Smooth muscle cell (in vitro differentiated cells): ENCODE measurements at regions not wholly inside any gene's neighbourhood (a gene's known extent, or its start where the extent isn't known, plus 50 kb on each side); places are given as distances from the start of the nearest gene placed in this dataset.

Source experiments
- DNase-seq: peaks from one replicate; lab custom pipeline; 2025; ENCODE audit not compliant: unreplicated experiment; lab: John Stamatoyannopoulos, UW
- H2AFZ ChIP-seq: fragments of 200-600 bp; sonication (generic); 2 replicates; pipeline ENCODE4 v1.6.0; 2016; ENCODE audit warnings: antibody characterized with exemption, low read depth, mild to moderate bottlenecking
- H3F3A ChIP-seq: fragments of 200-600 bp; sonication (generic); 2 replicates; pipeline ENCODE4 v1.6.0; 2017; ENCODE audit warnings: antibody characterized with exemption, low read depth
- H3K27ac ChIP-seq: fragments of 200-600 bp; sonication (generic); 2 replicates; pipeline ENCODE4 v1.5.1; 2016; ENCODE audit warnings: low read depth, mild to moderate bottlenecking
- H3K27me3 ChIP-seq: fragments of 200-600 bp; sonication (generic); 2 replicates; pipeline ENCODE4 v1.6.1; 2016; ENCODE audit warnings: low read depth, mild to moderate bottlenecking
- H3K36me3 ChIP-seq: fragments of 200-600 bp; sonication (generic); 2 replicates; pipeline ENCODE4 v1.5.1; 2016; ENCODE audit warnings: low read depth
- H3K4me1 ChIP-seq: fragments of 200-600 bp; sonication (generic); 2 replicates; pipeline ENCODE4 v1.5.1; 2016; ENCODE audit warnings: low read depth
- H3K4me2 ChIP-seq: fragments of 200-600 bp; sonication (generic); 2 replicates; pipeline ENCODE4 v1.6.0; 2016; ENCODE audit warnings: mild to moderate bottlenecking
- H3K4me3 ChIP-seq: fragments of 200-600 bp; sonication (generic); 2 replicates; pipeline ENCODE4 v1.5.1; 2016; ENCODE audit warnings: mild to moderate bottlenecking
- H3K79me2 ChIP-seq: fragments of 200-600 bp; sonication (generic); 2 replicates; pipeline ENCODE4 v1.6.0; 2016; ENCODE audit warnings: low read depth, mild to moderate bottlenecking
- H3K9ac ChIP-seq: fragments of 200-600 bp; sonication (generic); 2 replicates; pipeline ENCODE4 v1.6.0; 2016; ENCODE audit warnings: low read depth
- H3K9me3 ChIP-seq: fragments of 200-600 bp; sonication (generic); replicated peaks from 2 replicates; pipeline ENCODE4 v1.5.1; 2016; ENCODE audit warnings: low read depth
- H4K20me1 ChIP-seq: fragments of 200-600 bp; sonication (generic); 2 replicates; pipeline ENCODE4 v1.6.0; 2016; ENCODE audit warnings: low read depth
- WGBS: methylation state at CpG from one replicate; pipeline ENCODE4 v1.1.7; 2016; ENCODE audit warnings: low lambda C conversion rate; 5-methylcytosine and 5-hydroxymethylcytosine counted together
- TF ChIP-seq, protein P1 (sequence below): fragments of 200-600 bp; sonication (generic); IDR thresholded peaks from 2 replicates; pipeline ENCODE4 v1.5.1; 2017; ENCODE audit warnings: borderline replicate concordance, mild to moderate bottlenecking, antibody characterized with exemption; ENCODE audit not compliant: insufficient read depth, poor library complexity, severe bottlenecking

GRCh38 chr7:85583131-85583953 lies 396.5 kb upstream of the SEMA3D start:
- Histone ChIP-seq H3K9me3 (no peaks in the 10 kb centered on the region), H3F3A (no peaks in the 10 kb centered on the region), H3K9ac (no peak overlapping the region), H3K4me3 (no peak overlapping the region), H4K20me1 (no peaks in the 10 kb centered on the region), H3K79me2 (no peaks in the 10 kb centered on the region), H3K27ac (no peak overlapping the region), H3K4me1 (no peaks in the 10 kb centered on the region), H3K4me2 (no peak overlapping the region), H3K27me3 (no peaks in the 10 kb centered on the region), H3K36me3 (no peaks in the 10 kb centered on the region), H2AFZ (no peak overlapping the region)
- no peak for DNase-seq
- 88% methylated on average over 6 of the region's 6 CpGs for WGBS
- TF ChIP-seq, protein P1, sequence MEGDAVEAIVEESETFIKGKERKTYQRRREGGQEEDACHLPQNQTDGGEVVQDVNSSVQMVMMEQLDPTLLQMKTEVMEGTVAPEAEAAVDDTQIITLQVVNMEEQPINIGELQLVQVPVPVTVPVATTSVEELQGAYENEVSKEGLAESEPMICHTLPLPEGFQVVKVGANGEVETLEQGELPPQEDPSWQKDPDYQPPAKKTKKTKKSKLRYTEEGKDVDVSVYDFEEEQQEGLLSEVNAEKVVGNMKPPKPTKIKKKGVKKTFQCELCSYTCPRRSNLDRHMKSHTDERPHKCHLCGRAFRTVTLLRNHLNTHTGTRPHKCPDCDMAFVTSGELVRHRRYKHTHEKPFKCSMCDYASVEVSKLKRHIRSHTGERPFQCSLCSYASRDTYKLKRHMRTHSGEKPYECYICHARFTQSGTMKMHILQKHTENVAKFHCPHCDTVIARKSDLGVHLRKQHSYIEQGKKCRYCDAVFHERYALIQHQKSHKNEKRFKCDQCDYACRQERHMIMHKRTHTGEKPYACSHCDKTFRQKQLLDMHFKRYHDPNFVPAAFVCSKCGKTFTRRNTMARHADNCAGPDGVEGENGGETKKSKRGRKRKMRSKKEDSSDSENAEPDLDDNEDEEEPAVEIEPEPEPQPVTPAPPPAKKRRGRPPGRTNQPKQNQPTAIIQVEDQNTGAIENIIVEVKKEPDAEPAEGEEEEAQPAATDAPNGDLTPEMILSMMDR = no peak

GRCh38 chr7:85573844-85574243 lies 387.0 kb upstream of the SEMA3D start:
- Histone ChIP-seq H3K9me3 (no peaks in the 10 kb centered on the region), H3F3A (no peaks in the 10 kb centered on the region), H3K4me3 (no peak overlapping the region), H3K79me2 (no peaks in the 10 kb centered on the region), H3K4me2 (no peak overlapping the region), H3K9ac (no peak overlapping the region), H3K27ac (no peak overlapping the region), H3K36me3 (no peaks in the 10 kb centered on the region), H4K20me1 (no peaks in the 10 kb centered on the region), H3K4me1 (no peaks in the 10 kb centered on the region), H2AFZ (no peak overlapping the region), H3K27me3 (no peaks in the 10 kb centered on the region)
- no peak for DNase-seq
- TF ChIP-seq, protein P1 = no peak
- 70% methylated on average over 4 of the region's 4 CpGs for WGBS

GRCh38 chr7:85573346-85573745 lies 386.5 kb upstream of the SEMA3D start:
- Histone ChIP-seq H3K9me3 (no peaks in the 10 kb centered on the region), H3K9ac (no peak overlapping the region), H3K4me2 (no peak overlapping the region), H3K79me2 (no peaks in the 10 kb centered on the region), H4K20me1 (no peaks in the 10 kb centered on the region), H2AFZ (no peak overlapping the region), H3K36me3 (no peaks in the 10 kb centered on the region), H3K4me3 (no peak overlapping the region), H3K4me1 (no peaks in the 10 kb centered on the region), H3K27ac (no peak overlapping the region), H3K27me3 (no peaks in the 10 kb centered on the region), H3F3A (no peaks in the 10 kb centered on the region)
- TF ChIP-seq, protein P1 = no peak
- WGBS = 85% methylated on average over 3 of the region's 3 CpGs
- DNase-seq = no peak

DNA sequence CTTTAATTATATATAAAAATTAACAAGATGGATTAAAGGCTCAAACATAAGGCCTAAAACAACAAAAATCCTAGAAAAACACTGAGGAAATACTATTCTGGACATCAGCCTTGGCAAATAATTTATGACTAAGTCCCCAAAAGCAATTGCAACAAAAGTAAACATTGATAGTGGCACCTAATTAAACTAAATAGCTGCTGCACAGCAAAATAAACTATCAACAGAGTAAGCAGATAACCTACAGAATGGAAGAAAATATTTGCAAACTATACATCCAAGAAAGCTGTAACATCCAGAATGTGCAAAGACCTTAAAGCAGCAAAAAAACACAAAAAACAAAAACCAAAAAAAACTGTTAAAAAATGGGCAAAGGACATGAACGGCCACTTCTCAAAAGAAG lies 384.0 kb upstream of the SEMA3D start:
- TF ChIP-seq, protein P1 = no peak
- 73% methylated on average over 1 of the region's 1 CpG for WGBS
- H4K20me1 ChIP-seq = no peaks in the 10 kb centered on the region

More for the DNA sequence above, 384.0 kb upstream of the SEMA3D start:
- H3F3A ChIP-seq = no peaks in the 10 kb centered on the region
- no peak overlapping the region for H3K4me2 ChIP-seq
- H3K79me2 ChIP-seq = no peaks in the 10 kb centered on the region
- no peak for DNase-seq
- H3K4me1 ChIP-seq = no peaks in the 10 kb centered on the region
- H3K27me3 ChIP-seq = no peaks in the 10 kb centered on the region
- H3K9ac ChIP-seq = no peak overlapping the region
- H3K9me3 ChIP-seq = no peaks in the 10 kb centered on the region
- no peak overlapping the region for H3K4me3 ChIP-seq
- no peak overlapping the region for H2AFZ ChIP-seq
- H3K27ac ChIP-seq = no peak overlapping the region
- H3K36me3 ChIP-seq = no peaks in the 10 kb centered on the region
